ENCODE measurements at regions not wholly inside any gene's neighbourhood (a gene's known extent, or its start where the extent isn't known, plus 50 kb on each side); places are given as distances from the start of the nearest gene placed in this dataset.

- no peak for TF ChIP-seq SPI1 (IDR thresholded peaks at IDR 0.05; ENCODE audit: borderline replicate concordance, insufficient read depth, low read depth, low read length)
- TF ChIP-seq E2F8 (IDR thresholded peaks at IDR 0.05; ENCODE audit: low read depth, partially characterized antibody): no peak
- TF ChIP-seq PML (IDR thresholded peaks at IDR 0.05; ENCODE audit: low read length): no peak
- TF ChIP-seq, protein P1, sequence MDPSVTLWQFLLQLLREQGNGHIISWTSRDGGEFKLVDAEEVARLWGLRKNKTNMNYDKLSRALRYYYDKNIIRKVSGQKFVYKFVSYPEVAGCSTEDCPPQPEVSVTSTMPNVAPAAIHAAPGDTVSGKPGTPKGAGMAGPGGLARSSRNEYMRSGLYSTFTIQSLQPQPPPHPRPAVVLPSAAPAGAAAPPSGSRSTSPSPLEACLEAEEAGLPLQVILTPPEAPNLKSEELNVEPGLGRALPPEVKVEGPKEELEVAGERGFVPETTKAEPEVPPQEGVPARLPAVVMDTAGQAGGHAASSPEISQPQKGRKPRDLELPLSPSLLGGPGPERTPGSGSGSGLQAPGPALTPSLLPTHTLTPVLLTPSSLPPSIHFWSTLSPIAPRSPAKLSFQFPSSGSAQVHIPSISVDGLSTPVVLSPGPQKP (IDR thresholded peaks at IDR 0.05; ENCODE audit: low read depth, low read length): no peak
- no peak for TF ChIP-seq NFYA (IDR thresholded peaks at IDR 0.05; ENCODE audit: borderline replicate concordance, low read depth, low read length)
- TF ChIP-seq RFX5 (IDR thresholded peaks at IDR 0.05; ENCODE audit: low read depth, low read length): no peak
- no peak for TF ChIP-seq CEBPB (IDR thresholded peaks at IDR 0.05; ENCODE audit: borderline replicate concordance in 1 of 2, low read depth in 2 of 2, low read length in 2 of 2)
Measured at GRCh38 chr5:158017469-158017868, 158.5 kb upstream of the CLINT1 start (continued).

DNA sequence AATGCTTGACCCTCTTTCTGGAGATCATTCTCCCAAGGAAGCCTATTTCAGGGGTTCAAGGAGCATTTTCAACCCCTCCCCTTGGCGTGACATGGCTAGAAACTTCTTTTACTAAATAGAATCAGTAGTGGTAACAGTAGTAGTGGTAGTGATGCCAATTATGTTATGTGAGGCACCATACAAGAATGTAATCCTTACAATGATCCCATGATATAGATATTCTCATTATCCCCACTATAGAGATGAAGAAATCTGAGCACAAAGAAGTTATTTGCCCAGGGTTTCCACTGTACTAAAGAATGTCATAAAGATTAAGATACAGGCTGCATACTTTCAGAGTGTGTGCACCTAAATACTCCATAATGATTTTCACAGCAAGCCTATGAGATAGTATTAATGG lies 155.4 kb upstream of the CLINT1 start:
- DNase-seq (ENCODE audit: low read depth, low spot score) (no peak), FAIRE-seq (no peak), ATAC-seq (no peak)
- Histone ChIP-seq H3K27ac (ENCODE audit: control insufficient read depth, insufficient read depth) (no peak overlapping the region), H3K27me3 (replicated peaks in 1 of 2; ENCODE audit: control insufficient read depth in 2 of 2, insufficient read depth in 2 of 2, low read length in 1 of 2) (peaks cover 0 to 2% of the 10 kb centered on the region in 2 experiments; a peak in 2 of 4 replicates), H2AFZ (ENCODE audit: control insufficient read depth, low read depth, low read length) (no peak overlapping the region), H3K9ac (ENCODE audit: control insufficient read depth, insufficient read depth, low read length) (no peak overlapping the region), H3K79me2 (ENCODE audit: control insufficient read depth, insufficient read depth, low read length) (no peaks in the 10 kb centered on the region), H3K4me2 (ENCODE audit: control insufficient read depth, insufficient read depth) (no peak overlapping the region), H3K4me3 (no peak overlapping the region), H3K36me3 (ENCODE audit: control insufficient read depth in 2 of 2, insufficient read depth in 2 of 2, low read length in 1 of 2) (no peaks in the 10 kb centered on the region), H3K4me1 (ENCODE audit: control insufficient read depth, insufficient read depth, low read length) (no peaks in the 10 kb centered on the region), H4K20me1 (ENCODE audit: control insufficient read depth, insufficient read depth) (no peaks in the 10 kb centered on the region), H3K9me3 (replicated peaks; ENCODE audit: control insufficient read depth, insufficient read depth, low read length) (no peaks in the 10 kb centered on the region)
- intact Hi-C loops (cut with micrococcal nuclease; ENCODE audit: unreplicated experiment) (loop anchor here (10.0 kb wide), 1 partner anchor 1120 kb away; no protein-coding TSS in a partner anchor), in situ Hi-C loops (cut with MboI) (no loop called here)
- 0% methylated on average over 1 of the region's 1 CpG for WGBS (ENCODE audit: insufficient coverage, insufficient replicate concordance, low lambda C conversion rate, missing lambda C conversion rate)
- ChIA-PET RAD21 (ENCODE audit: unreplicated experiment) (no interaction called here), SMC1A (ENCODE audit: uncharacterized antibody, unreplicated experiment) (interaction anchor here (0.6 kb wide), 2 partner anchors 769 to 1176 kb away, joined by 3 read pairs; no protein-coding TSS in a partner anchor), POLR2A (no interaction called here), CTCF (interaction anchor here (1.0 kb wide), 1 partner anchor 51 kb away, joined by 3 read pairs; no protein-coding TSS in a partner anchor)
- no TSS peak for BruUV-seq (replicated peaks)
- TF ChIP-seq, protein P2, sequence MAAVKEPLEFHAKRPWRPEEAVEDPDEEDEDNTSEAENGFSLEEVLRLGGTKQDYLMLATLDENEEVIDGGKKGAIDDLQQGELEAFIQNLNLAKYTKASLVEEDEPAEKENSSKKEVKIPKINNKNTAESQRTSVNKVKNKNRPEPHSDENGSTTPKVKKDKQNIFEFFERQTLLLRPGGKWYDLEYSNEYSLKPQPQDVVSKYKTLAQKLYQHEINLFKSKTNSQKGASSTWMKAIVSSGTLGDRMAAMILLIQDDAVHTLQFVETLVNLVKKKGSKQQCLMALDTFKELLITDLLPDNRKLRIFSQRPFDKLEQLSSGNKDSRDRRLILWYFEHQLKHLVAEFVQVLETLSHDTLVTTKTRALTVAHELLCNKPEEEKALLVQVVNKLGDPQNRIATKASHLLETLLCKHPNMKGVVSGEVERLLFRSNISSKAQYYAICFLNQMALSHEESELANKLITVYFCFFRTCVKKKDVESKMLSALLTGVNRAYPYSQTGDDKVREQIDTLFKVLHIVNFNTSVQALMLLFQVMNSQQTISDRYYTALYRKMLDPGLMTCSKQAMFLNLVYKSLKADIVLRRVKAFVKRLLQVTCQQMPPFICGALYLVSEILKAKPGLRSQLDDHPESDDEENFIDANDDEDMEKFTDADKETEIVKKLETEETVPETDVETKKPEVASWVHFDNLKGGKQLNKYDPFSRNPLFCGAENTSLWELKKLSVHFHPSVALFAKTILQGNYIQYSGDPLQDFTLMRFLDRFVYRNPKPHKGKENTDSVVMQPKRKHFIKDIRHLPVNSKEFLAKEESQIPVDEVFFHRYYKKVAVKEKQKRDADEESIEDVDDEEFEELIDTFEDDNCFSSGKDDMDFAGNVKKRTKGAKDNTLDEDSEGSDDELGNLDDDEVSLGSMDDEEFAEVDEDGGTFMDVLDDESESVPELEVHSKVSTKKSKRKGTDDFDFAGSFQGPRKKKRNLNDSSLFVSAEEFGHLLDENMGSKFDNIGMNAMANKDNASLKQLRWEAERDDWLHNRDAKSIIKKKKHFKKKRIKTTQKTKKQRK (IDR thresholded peaks at IDR 0.05; ENCODE audit: low read depth, low read length): no peak
- TF ChIP-seq RAD21 (IDR thresholded peaks at IDR 0.05; ENCODE audit: insufficient read depth, low read depth, low read length): no peak
- no peak for TF ChIP-seq ZZZ3 (IDR thresholded peaks at IDR 0.05; ENCODE audit: control insufficient read depth, insufficient read length, low read depth)
- no peak for TF ChIP-seq ZNF274 (IDR thresholded peaks at IDR 0.05; ENCODE audit: insufficient read depth, insufficient read length)
- no peak for TF ChIP-seq SRF (IDR thresholded peaks at IDR 0.05; ENCODE audit: low read depth in 2 of 2, low read length in 2 of 2)
- TF ChIP-seq, protein P3, sequence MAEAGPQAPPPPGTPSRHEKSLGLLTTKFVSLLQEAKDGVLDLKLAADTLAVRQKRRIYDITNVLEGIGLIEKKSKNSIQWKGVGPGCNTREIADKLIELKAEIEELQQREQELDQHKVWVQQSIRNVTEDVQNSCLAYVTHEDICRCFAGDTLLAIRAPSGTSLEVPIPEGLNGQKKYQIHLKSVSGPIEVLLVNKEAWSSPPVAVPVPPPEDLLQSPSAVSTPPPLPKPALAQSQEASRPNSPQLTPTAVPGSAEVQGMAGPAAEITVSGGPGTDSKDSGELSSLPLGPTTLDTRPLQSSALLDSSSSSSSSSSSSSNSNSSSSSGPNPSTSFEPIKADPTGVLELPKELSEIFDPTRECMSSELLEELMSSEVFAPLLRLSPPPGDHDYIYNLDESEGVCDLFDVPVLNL (IDR thresholded peaks at IDR 0.05; ENCODE audit: low read depth, low read length): no peak
- TF ChIP-seq SIN3A (IDR thresholded peaks at IDR 0.05; ENCODE audit: low read depth, low read length): no peak
- no peak for TF ChIP-seq DPF2 (IDR thresholded peaks at IDR 0.05)
- TF ChIP-seq MYB (IDR thresholded peaks at IDR 0.05; ENCODE audit: borderline replicate concordance, low read depth, low read length): no peak
